SK-N-SH (cell line): ENCODE measurements at regions not wholly inside any gene's neighbourhood (a gene's known extent, or its start where the extent isn't known, plus 50 kb on each side); places are given as distances from the start of the nearest gene placed in this dataset.
A peak's percentile ranks its signal among the peaks of the same experiment; 100 is the strongest.

Experiments used
- CTCF ChIA-PET: fragments of 300-600, 350-600 bp; formaldehyde crosslinking; extraction: SDS; loops from one replicate; lab custom pipeline; 2021; lab: Yijun Ruan, JAX
- POLR2A ChIA-PET: fragments of 350-600 bp; sonication (Branson Sonifier 250); formaldehyde crosslinking; extraction: SDS; loops from one replicate; lab custom pipeline; 2020; ENCODE audit warnings: antibody characterized with exemption, inconsistent platforms; lab: Yijun Ruan, JAX
- DNase-seq: peaks from one replicate; pipeline ENCODE4 v3.0.0; 2012
- H2AFZ ChIP-seq: fragments of 200-600 bp; sonication (generic); 2 replicates; pipeline ENCODE4 v1.8.1; 2016; ENCODE audit warnings: antibody characterized with exemption, mild to moderate bottlenecking, low read depth
- H3F3A ChIP-seq: fragments of 200-600 bp; sonication (generic); replicated peaks from 2 replicates; pipeline ENCODE3; 2016; ENCODE audit warnings: antibody characterized with exemption, mild to moderate bottlenecking; ENCODE audit not compliant: insufficient read depth
- H3K27ac ChIP-seq, 2 experiments: fragments of 200-500 bp in 1 of 2; fragments of 200-600 bp in 1 of 2; sonication (Bioruptor generic) in 1 of 2; sonication (generic), shearing (Covaris generic) in 1 of 2; 2 replicates each; pipeline versions ENCODE4 v1.5.1 to v1.6.1; 2014 to 2016; ENCODE audit warnings: low read depth in 2 of 2, inconsistent platforms in 1 of 2, low read length in 1 of 2, mild to moderate bottlenecking in 1 of 2, mixed read lengths in 1 of 2
- H3K27me3 ChIP-seq: fragments of 200-600 bp; sonication (generic), shearing (Covaris generic); 2 replicates; pipeline ENCODE4 v1.6.1; 2016; ENCODE audit warnings: mixed run types; ENCODE audit not compliant: insufficient read depth
- H3K36me3 ChIP-seq, 2 experiments: fragments of 200-500 bp in 1 of 2; fragments of 200-600 bp in 1 of 2; sonication (Bioruptor generic) in 1 of 2; sonication (generic) in 1 of 2; replicated peaks in 1 of 2; 2 replicates each; pipeline versions ENCODE3 to v1.5.1; 2014 to 2016; ENCODE audit warnings: low read length in 1 of 2, mild to moderate bottlenecking in 1 of 2; ENCODE audit not compliant: insufficient read depth in 2 of 2, control insufficient read depth in 1 of 2
- H3K4me1 ChIP-seq, 2 experiments: fragments of 200-500 bp in 1 of 2; fragments of 200-600 bp in 1 of 2; sonication (Bioruptor generic) in 1 of 2; sonication (generic), shearing (Covaris generic) in 1 of 2; 2 replicates each; pipeline versions ENCODE4 v1.5.1 to v1.6.1; 2014 to 2016; ENCODE audit warnings: low read depth in 1 of 2, low read length in 1 of 2, mixed run types in 1 of 2; ENCODE audit not compliant: insufficient read depth in 2 of 2, control insufficient read depth in 1 of 2
- H3K4me2 ChIP-seq: fragments of 200-600 bp; sonication (generic), shearing (Covaris generic); 2 replicates; pipeline ENCODE4 v1.6.1; 2017; ENCODE audit warnings: mixed run types
- H3K4me3 ChIP-seq, 2 experiments: fragments of 200-500 bp in 1 of 2; fragments of 200-600 bp in 1 of 2; sonication (Bioruptor generic) in 1 of 2; sonication (generic), shearing (Covaris generic) in 1 of 2; 2 replicates each; pipeline versions ENCODE4 v1.5.1 to v1.8.1; 2014 to 2016; ENCODE audit warnings: low read depth in 2 of 2, inconsistent platforms in 1 of 2, low read length in 1 of 2, mild to moderate bottlenecking in 1 of 2, mixed read lengths in 1 of 2, moderate library complexity in 1 of 2
- H3K79me2 ChIP-seq: fragments of 200-600 bp; sonication (generic); 2 replicates; pipeline ENCODE4 v1.8.1; 2017; ENCODE audit warnings: mild to moderate bottlenecking; ENCODE audit not compliant: insufficient read depth
- H3K9ac ChIP-seq: fragments of 200-600 bp; sonication (generic); 2 replicates; pipeline ENCODE4 v1.6.1; 2017; ENCODE audit warnings: mixed run types
- H3K9me2 ChIP-seq: fragments of 200-600 bp; sonication (generic); 2 replicates; pipeline ENCODE4 v1.6.1; 2017; ENCODE audit warnings: mixed run types
- H3K9me3 ChIP-seq: fragments of 200-600 bp; sonication (generic); 2 replicates; pipeline ENCODE4 v1.6.1; 2017; ENCODE audit warnings: mixed run types, mild to moderate bottlenecking, moderate library complexity
- H4K20me1 ChIP-seq: fragments of 200-600 bp; sonication (generic); 2 replicates; pipeline ENCODE4 v1.6.1; 2017; ENCODE audit warnings: mild to moderate bottlenecking, mixed run types; ENCODE audit not compliant: insufficient read depth
- CTCF ChIP-seq: fragments of 200-600 bp; sonication (generic); IDR thresholded peaks from 2 replicates; pipeline ENCODE4 v1.6.1; 2017; ENCODE audit warnings: antibody characterized with exemption, mild to moderate bottlenecking, moderate library complexity
- ELF1 ChIP-seq: IDR thresholded peaks from 2 replicates; pipeline ENCODE4 v1.4.0; 2012
- EP300 ChIP-seq, 2 experiments: IDR thresholded peaks; 2 replicates each; pipeline versions ENCODE4 v1.4.0 to v1.6.1; 2012; ENCODE audit warnings: borderline replicate concordance in 1 of 2, low read depth in 1 of 2, low read length in 1 of 2
- FOSL2 ChIP-seq: IDR thresholded peaks from 2 replicates; pipeline ENCODE4 v1.4.0; 2012; ENCODE audit warnings: low read depth, mild to moderate bottlenecking, moderate library complexity, borderline replicate concordance
- FOXM1 ChIP-seq: IDR thresholded peaks from 2 replicates; pipeline ENCODE4 v1.4.0; 2012; ENCODE audit warnings: low read depth, mild to moderate bottlenecking
- GATA2 ChIP-seq: sonication (generic); formaldehyde crosslinking; IDR thresholded peaks from 2 replicates; pipeline ENCODE4 v1.5.0; 2020; ENCODE audit warnings: mild to moderate bottlenecking, missing genetic modification reagents
- MXI1 ChIP-seq: IDR thresholded peaks from 2 replicates; pipeline ENCODE4 v1.6.1; 2012; ENCODE audit warnings: mild to moderate bottlenecking, low read depth, low read length, improper control_type of control experiment
- NFIC ChIP-seq: IDR thresholded peaks from 2 replicates; pipeline ENCODE4 v1.4.0; 2012; ENCODE audit warnings: borderline replicate concordance
- RAD21 ChIP-seq: IDR thresholded peaks from 2 replicates; pipeline ENCODE4 v1.6.1; 2012; ENCODE audit warnings: mild to moderate bottlenecking, low read length
- REST ChIP-seq: IDR thresholded peaks from 2 replicates; pipeline ENCODE4 v1.6.1; 2012; ENCODE audit warnings: mild to moderate bottlenecking, low read depth, low read length, moderate library complexity
- RFX5 ChIP-seq: IDR thresholded peaks from 2 replicates; pipeline ENCODE4 v1.6.1; 2012; ENCODE audit warnings: mild to moderate bottlenecking, improper control_type of control experiment, low read length
- SIN3A ChIP-seq: IDR thresholded peaks from 2 replicates; pipeline ENCODE4 v1.6.1; 2012; ENCODE audit warnings: low read depth, mild to moderate bottlenecking, low read length, moderate library complexity, borderline replicate concordance
- TEAD4 ChIP-seq: IDR thresholded peaks from 2 replicates; pipeline ENCODE4 v1.4.0; 2012; ENCODE audit warnings: mild to moderate bottlenecking, borderline replicate concordance; ENCODE audit not compliant: insufficient read depth
- USF1 ChIP-seq: IDR thresholded peaks from 2 replicates; pipeline ENCODE4 v1.4.0; 2012; ENCODE audit warnings: low read depth, borderline replicate concordance
- YY1 ChIP-seq: IDR thresholded peaks from 2 replicates; pipeline ENCODE4 v1.4.0; 2012; ENCODE audit warnings: low read depth, mild to moderate bottlenecking
- ZBTB33 ChIP-seq: IDR thresholded peaks from 2 replicates; pipeline ENCODE4 v1.4.0; 2012; ENCODE audit warnings: low read depth, borderline replicate concordance
- WGBS: methylation state at CpG from one replicate; pipeline ENCODE4 v1.1.6; 2017; ENCODE audit warnings: low lambda C conversion rate; 5-methylcytosine and 5-hydroxymethylcytosine counted together

- no peaks in the 10 kb centered on the region for H3K27me3 ChIP-seq
- H3K36me3 ChIP-seq = no peaks in the 10 kb centered on the region
- peaks cover 2 to 10% of the 10 kb centered on the region in 2 experiments; a peak in 1 of 4 replicates for H3K4me1 ChIP-seq
- no peak for TF ChIP-seq YY1
- no peak for TF ChIP-seq TEAD4
- TF ChIP-seq NFIC = no peak
- TF ChIP-seq ZBTB33 = no peak
- TF ChIP-seq RFX5 = no peak
- TF ChIP-seq CTCF = no peak
- TF ChIP-seq SIN3A = no peak
- TF ChIP-seq USF1 = no peak
- no peak for TF ChIP-seq RAD21
- TF ChIP-seq, all 33 proteins: peak for 0
- 63% methylated on average over 3 of the region's 4 CpGs for WGBS
- ChIA-PET CTCF (no interaction called here), POLR2A (no interaction called here)
- Histone ChIP-seq H4K20me1 (no peaks in the 10 kb centered on the region), H3K9me2 (no peaks in the 10 kb centered on the region), H2AFZ (no peak overlapping the region), H3K4me3 (no peak overlapping the region), H3K4me2 (no peak overlapping the region), H3K79me2 (no peaks in the 10 kb centered on the region), H3K9me3 (no peaks in the 10 kb centered on the region), H3K9ac (no peak overlapping the region), H3F3A (peaks cover 5% of the 10 kb centered on the region), H3K27ac (no peak overlapping the region)
- DNase-seq = no peak
Observed at GRCh38 chr13:47841151-47841550, 159.9 kb downstream of the SUCLA2 start.

GRCh38 chr13:47837906-47838305 lies 163.2 kb downstream of the SUCLA2 start:
- Histone ChIP-seq H3K4me2 (peak overlapping the region; percentile 60), H3K9me3 (no peaks in the 10 kb centered on the region), H4K20me1 (no peaks in the 10 kb centered on the region), H3F3A (peaks cover 5% of the 10 kb centered on the region), H2AFZ (peak overlapping the region; percentile 78), H3K27ac (peak overlapping the region; percentile 32 to 34; a peak in 3 of 4 replicates), H3K4me1 (peaks cover 2 to 10% of the 10 kb centered on the region in 2 experiments; a peak in 1 of 4 replicates), H3K9me2 (no peaks in the 10 kb centered on the region), H3K27me3 (no peaks in the 10 kb centered on the region), H3K79me2 (peaks cover 3% of the 10 kb centered on the region; the same call in 1 of the 2 replicates), H3K36me3 (no peaks in the 10 kb centered on the region), H3K9ac (peak overlapping the region; percentile 26; the same call in 1 of the 2 replicates), H3K4me3 (no peak overlapping the region)
- DNase-seq = no peak
- ChIA-PET POLR2A (no interaction called here), CTCF (no interaction called here)
- 31% methylated on average over 4 of the region's 4 CpGs for WGBS
- no peak for TF ChIP-seq REST
- TF ChIP-seq YY1 = no peak
- TF ChIP-seq GATA2 (CRISPR knock-in tag) = no peak
- no peak for TF ChIP-seq CTCF
- no peak for TF ChIP-seq ELF1
- TF ChIP-seq FOXM1 = no peak
- no peak for TF ChIP-seq MXI1
- no peak for TF ChIP-seq FOSL2
- no peak for TF ChIP-seq EP300 (IDR thresholded peaks at IDR 0.05; ENCODE audit: borderline replicate concordance in 1 of 2, low read depth in 1 of 2, low read length in 1 of 2)
- TF ChIP-seq RAD21 = no peak
- no peak for TF ChIP-seq USF1
